Keratinocyte (primary cell): ENCODE measurements at regions not wholly inside any gene's neighbourhood (a gene's known extent, or its start where the extent isn't known, plus 50 kb on each side); places are given as distances from the start of the nearest gene placed in this dataset.

Source experiments
- DNase-seq: peaks from one replicate; pipeline ENCODE4 v3.0.0-alpha.2; 2011; ENCODE audit warnings: low read depth, missing footprints, low spot score
- FAIRE-seq: peaks from 2 replicates; lab custom pipeline; 2011; peaks lifted over from hg19 to GRCh38; lab: Jason Lieb, UNC
- H2AFZ ChIP-seq: 2 replicates; pipeline ENCODE4 v1.6.0; 2012; ENCODE audit warnings: low read length, control low read depth, inconsistent platforms; ENCODE audit not compliant: control insufficient read depth
- H3K27ac ChIP-seq: 2 replicates; pipeline ENCODE4 v1.5.1; 2011; ENCODE audit warnings: low read length; ENCODE audit not compliant: control insufficient read depth, insufficient read depth
- H3K27me3 ChIP-seq: 3 replicates; pipeline ENCODE4 v1.6.0; 2011; ENCODE audit warnings: low read length; ENCODE audit not compliant: control insufficient read depth, insufficient read depth; ENCODE audit errors: extremely low read depth
- H3K36me3 ChIP-seq, 2 experiments: 2 replicates in 1 of 2; 3 replicates in 1 of 2; pipeline ENCODE4 v1.5.1; 2011; ENCODE audit warnings: low read length in 2 of 2, mild to moderate bottlenecking in 1 of 2; ENCODE audit not compliant: control insufficient read depth in 2 of 2, insufficient read depth in 2 of 2; ENCODE audit errors: extremely low read depth in 1 of 2
- H3K4me1 ChIP-seq: 3 replicates; pipeline ENCODE4 v1.5.1; 2011; ENCODE audit warnings: low read length; ENCODE audit not compliant: control insufficient read depth, insufficient read depth; ENCODE audit errors: extremely low read depth
- H3K4me2 ChIP-seq: 3 replicates; pipeline ENCODE4 v1.6.0; 2011; ENCODE audit warnings: low read depth, low read length; ENCODE audit not compliant: control insufficient read depth, insufficient read depth; ENCODE audit errors: extremely low read depth
- H3K4me3 ChIP-seq, 3 experiments: fragments of 200-600 bp in 1 of 3; sonication (generic) in 1 of 3; 2 replicates in 2 of 3; 3 replicates in 1 of 3; pipeline ENCODE4 v1.5.1; 2011 to 2016; ENCODE audit warnings: low read length in 3 of 3, mild to moderate bottlenecking in 3 of 3, control low read depth in 2 of 3, inconsistent platforms in 1 of 3, low read depth in 1 of 3, mixed read lengths in 1 of 3, mixed run types in 1 of 3, moderate library complexity in 1 of 3; ENCODE audit not compliant: control insufficient read depth in 2 of 3, insufficient read depth in 2 of 3; ENCODE audit errors: extremely low read depth in 1 of 3
- H3K79me2 ChIP-seq: 2 replicates; pipeline ENCODE4 v1.6.0; 2012; ENCODE audit warnings: low read length; ENCODE audit not compliant: control insufficient read depth, insufficient read depth
- H3K9ac ChIP-seq: 3 replicates; pipeline ENCODE4 v1.6.0; 2011; ENCODE audit warnings: low read length; ENCODE audit not compliant: control insufficient read depth, insufficient read depth; ENCODE audit errors: extremely low read depth
- H3K9me1 ChIP-seq: 3 replicates; pipeline ENCODE4 v1.6.0; 2011; ENCODE audit warnings: low read length; ENCODE audit not compliant: control insufficient read depth, insufficient read depth; ENCODE audit errors: extremely low read depth
- H3K9me3 ChIP-seq: 2 replicates; pipeline ENCODE4 v1.5.1; 2012; ENCODE audit warnings: low read depth, low read length; ENCODE audit not compliant: control insufficient read depth
- H4K20me1 ChIP-seq: 3 replicates; pipeline ENCODE4 v1.6.0; 2011; ENCODE audit warnings: low read length; ENCODE audit not compliant: control insufficient read depth, insufficient read depth; ENCODE audit errors: extremely low read depth
- CTCF ChIP-seq, 3 experiments: IDR thresholded peaks in 1 of 3; conservative IDR thresholded peaks in 1 of 3; optimal IDR thresholded peaks in 1 of 3; 2 replicates in 2 of 3; 3 replicates in 1 of 3; pipeline versions ENCODE3 to v1.5.1; 2011; ENCODE audit warnings: low read length in 3 of 3, mild to moderate bottlenecking in 3 of 3, moderate library complexity in 2 of 3, control low read depth in 1 of 3, inconsistent platforms in 1 of 3; ENCODE audit not compliant: insufficient read depth in 2 of 3; ENCODE audit errors: extremely low read depth in 1 of 3
- EZH2 ChIP-seq: IDR thresholded peaks from one replicate; pipeline ENCODE4 v1.6.1; 2012; ENCODE audit warnings: inconsistent platforms, mild to moderate bottlenecking, low read length, moderate library complexity
- dilution Hi-C: fragments of 300-500 bp; cut with MboI; formaldehyde crosslinking; loops from one replicate; pipeline ENCODE4 v1.7.0; 2020; ENCODE audit warnings: low sequenced_read_pairs; ENCODE audit not compliant: extremely low pct_ligation_motif_present

GRCh38 chr15:53323191-53323590, 436.3 kb downstream of the WDR72 start:
- Histone ChIP-seq H3K4me3 (no peak overlapping the region), H3K9ac (no peak overlapping the region), H2AFZ (no peak overlapping the region), H3K4me1 (no peaks in the 10 kb centered on the region), H3K36me3 (no peaks in the 10 kb centered on the region), H3K9me3 (no peaks in the 10 kb centered on the region), H3K4me2 (no peak overlapping the region), H4K20me1 (no peaks in the 10 kb centered on the region), H3K27ac (no peak overlapping the region), H3K27me3 (no peaks in the 10 kb centered on the region), H3K79me2 (no peaks in the 10 kb centered on the region), H3K9me1 (no peaks in the 10 kb centered on the region)
- DNase-seq = no peak
- TF ChIP-seq CTCF (optimal IDR thresholded peaks at IDR 0.05 in 1 of 3, IDR thresholded peaks at IDR 0.05 in 1 of 3, conservative IDR thresholded peaks at IDR 0.05 in 1 of 3; ENCODE audit: extremely low read depth in 1 of 3, insufficient read depth in 2 of 3, low read length in 3 of 3) (no peak), EZH2 (no peak)
- FAIRE-seq = no peak
- dilution Hi-C loops = no loop called here

GRCh38 chr15:53320816-53321215, 438.6 kb downstream of the WDR72 start:
- H3K4me1 ChIP-seq = no peaks in the 10 kb centered on the region
- H3K27me3 ChIP-seq = no peaks in the 10 kb centered on the region
- no peak overlapping the region for H3K4me3 ChIP-seq
- H3K9ac ChIP-seq = no peak overlapping the region
- no peak overlapping the region for H2AFZ ChIP-seq
- H3K9me1 ChIP-seq = no peaks in the 10 kb centered on the region
- no peak overlapping the region for H3K27ac ChIP-seq
- no peak overlapping the region for H3K4me2 ChIP-seq
- H3K9me3 ChIP-seq = no peaks in the 10 kb centered on the region
- no peaks in the 10 kb centered on the region for H3K36me3 ChIP-seq
- no peaks in the 10 kb centered on the region for H4K20me1 ChIP-seq
- no peaks in the 10 kb centered on the region for H3K79me2 ChIP-seq
- TF ChIP-seq CTCF (optimal IDR thresholded peaks at IDR 0.05 in 1 of 3, IDR thresholded peaks at IDR 0.05 in 1 of 3, conservative IDR thresholded peaks at IDR 0.05 in 1 of 3; ENCODE audit: extremely low read depth in 1 of 3, insufficient read depth in 2 of 3, low read length in 3 of 3) = no peak
- TF ChIP-seq EZH2 = no peak
- DNase-seq (no peak), FAIRE-seq (no peak)
- dilution Hi-C loops = no loop called here
